HG03103 (cell line): ENCODE measurements at regions not wholly inside any gene's neighbourhood (a gene's known extent, or its start where the extent isn't known, plus 50 kb on each side); places are given as distances from the start of the nearest gene placed in this dataset.

Experiments
- ATAC-seq: cut with Tn5 transposase; IDR thresholded peaks from one replicate; pipeline ENCODE4 v1.9.1; 2021; ENCODE audit warnings: low read depth; ENCODE audit not compliant: unreplicated experiment

GRCh38 chr2:16170675-16171424 lies 230.5 kb downstream of the MYCN start:
- ATAC-seq = no peak

GRCh38 chr2:16169381-16169960 lies 229.1 kb downstream of the MYCN start:
- ATAC-seq = no peak

GRCh38 chr2:16168506-16169264 lies 228.3 kb downstream of the MYCN start:
- no peak for ATAC-seq

- ATAC-seq = no peak
Measured at GRCh38 chr2:16167870-16168426, 227.6 kb downstream of the MYCN start.

GRCh38 chr2:16167451-16167861 lies 227.1 kb downstream of the MYCN start:
- ATAC-seq = no peak

- no peak for ATAC-seq
Measured at GRCh38 chr2:16166327-16166981, 226.1 kb downstream of the MYCN start.

- no peak for ATAC-seq
Measured at GRCh38 chr2:16165518-16166326, 225.4 kb downstream of the MYCN start.

GRCh38 chr2:16162491-16163040 lies 222.2 kb downstream of the MYCN start:
- no peak for ATAC-seq

GRCh38 chr2:16161768-16162490 lies 221.6 kb downstream of the MYCN start:
- ATAC-seq = no peak

GRCh38 chr2:16161085-16161565 lies 220.8 kb downstream of the MYCN start:
- no peak for ATAC-seq

- ATAC-seq = no peak
Measured at GRCh38 chr2:16160281-16161084, 220.1 kb downstream of the MYCN start.

GRCh38 chr2:16156411-16156810 lies 216.1 kb downstream of the MYCN start:
- ATAC-seq = no peak

- no peak for ATAC-seq
Measured at GRCh38 chr2:16155766-16156165, 215.4 kb downstream of the MYCN start.

GRCh38 chr2:16155366-16155765 lies 215.0 kb downstream of the MYCN start:
- no peak for ATAC-seq

GRCh38 chr2:16154501-16155280 lies 214.3 kb downstream of the MYCN start:
- ATAC-seq = no peak

GRCh38 chr2:16154061-16154460 lies 213.7 kb downstream of the MYCN start:
- no peak for ATAC-seq

- ATAC-seq = no peak
Measured at GRCh38 chr2:16153754-16154035, 213.3 kb downstream of the MYCN start.
